Activated CD8-positive, alpha-beta memory T cell treated with anti-CD3 and anti-CD28 coated beads, Interleukin-2, amount 50 U/mL, for 24 hours (primary cell): ENCODE measurements at regions not wholly inside any gene's neighbourhood (a gene's known extent, or its start where the extent isn't known, plus 50 kb on each side); places are given as distances from the start of the nearest gene placed in this dataset.
"Not testable (repeated sequence)": the region's sequence is repeated elsewhere in the genome, so short reads cannot be mapped to it uniquely, and the experiment has no call there.

Experiments used
- DNase-seq: peaks from one replicate; pipeline ENCODE4 v3.0.0-alpha.2; 2020; ENCODE audit errors: extremely low read depth

GRCh38 chr15:31669158-31669908 is 342.7 kb downstream of the KLF13 start:
- not testable (repeated sequence) for DNase-seq

GRCh38 chr15:31673263-31673662 is 346.6 kb downstream of the KLF13 start:
- not testable (repeated sequence) for DNase-seq

GRCh38 chr15:31681529-31682259 is 348.6 kb upstream of the CHRNA7 start:
- DNase-seq: not testable (repeated sequence)

- DNase-seq: not testable (repeated sequence)
These were observed 343.2 kb upstream of the CHRNA7 start for GRCh38 chr15:31687088-31687487.

GRCh38 chr15:31696509-31696908 is 333.8 kb upstream of the CHRNA7 start:
- DNase-seq: not testable (repeated sequence)

GRCh38 chr15:31705076-31705678 is 325.1 kb upstream of the CHRNA7 start:
- DNase-seq: not testable (repeated sequence)

GRCh38 chr15:31707944-31708702 is 322.2 kb upstream of the CHRNA7 start:
- DNase-seq: not testable (repeated sequence)

- DNase-seq: not testable (repeated sequence)
These were observed 321.5 kb upstream of the CHRNA7 start for GRCh38 chr15:31708703-31709327.

GRCh38 chr15:31709479-31709878 is 320.8 kb upstream of the CHRNA7 start:
- not testable (repeated sequence) for DNase-seq

GRCh38 chr15:31710806-31711205 is 319.5 kb upstream of the CHRNA7 start:
- not testable (repeated sequence) for DNase-seq

GRCh38 chr15:31715208-31715607 is 315.1 kb upstream of the CHRNA7 start:
- DNase-seq: not testable (repeated sequence)

- DNase-seq: not testable (repeated sequence)
These were observed 311.7 kb upstream of the CHRNA7 start for GRCh38 chr15:31718625-31719024.

GRCh38 chr15:31719396-31720022 is 310.8 kb upstream of the CHRNA7 start:
- DNase-seq: not testable (repeated sequence)

- not testable (repeated sequence) for DNase-seq
These were observed 307.3 kb upstream of the CHRNA7 start for GRCh38 chr15:31723019-31723418.

- DNase-seq: not testable (repeated sequence)
These were observed 305.4 kb upstream of the CHRNA7 start for GRCh38 chr15:31724903-31725302.

GRCh38 chr15:31725619-31726018 is 304.7 kb upstream of the CHRNA7 start:
- DNase-seq: not testable (repeated sequence)

- DNase-seq: no peak
These were observed 302.7 kb upstream of the CHRNA7 start for GRCh38 chr15:31727612-31728011.

- no peak for DNase-seq
These were observed 297.6 kb upstream of the CHRNA7 start for GRCh38 chr15:31732726-31733125.

- no peak for DNase-seq
These were observed 296.9 kb upstream of the CHRNA7 start for GRCh38 chr15:31733424-31733823.

GRCh38 chr15:31740203-31740602 is 290.1 kb upstream of the CHRNA7 start:
- no peak for DNase-seq

GRCh38 chr15:31745841-31746240 is 284.5 kb upstream of the CHRNA7 start:
- DNase-seq: no peak
